OCI-LY3 (cell line): ENCODE measurements at regions not wholly inside any gene's neighbourhood (a gene's known extent, or its start where the extent isn't known, plus 50 kb on each side); places are given as distances from the start of the nearest gene placed in this dataset.

Experiments used
- H2AFZ ChIP-seq: fragments of 200-600, 300-600 bp; shearing (Covaris generic); 2 replicates; pipeline ENCODE4 v1.6.0; 2014; ENCODE audit warnings: antibody characterized with exemption, low read depth, low read length
- H3K27ac ChIP-seq: fragments of 200-600, 300-600 bp; sonication (generic); 2 replicates; pipeline ENCODE4 v1.5.1; 2014; ENCODE audit warnings: mild to moderate bottlenecking, low read length, moderate library complexity, mixed read lengths
- H3K27me3 ChIP-seq: fragments of 200-600, 300-600 bp; sonication (generic); 2 replicates; pipeline ENCODE4 v1.6.1; 2014; ENCODE audit warnings: low read depth, low read length, mixed read lengths
- H3K36me3 ChIP-seq: fragments of 200-600, 300-600 bp; sonication (generic); replicated peaks from 2 replicates; pipeline ENCODE3; 2014; ENCODE audit warnings: low read depth, low read length, mixed read lengths
- H3K4me1 ChIP-seq: fragments of 300-600, 200-600 bp; sonication (generic); 2 replicates; pipeline ENCODE4 v1.6.1; 2014; ENCODE audit warnings: low read length, mixed read lengths
- H3K4me2 ChIP-seq: fragments of 200-600, 300-600 bp; sonication (generic); 2 replicates; pipeline ENCODE4 v1.6.1; 2014; ENCODE audit warnings: low read length, mixed read lengths
- H3K4me3 ChIP-seq: fragments of 300-600, 200-600 bp; sonication (generic); 2 replicates; pipeline ENCODE4 v1.5.1; 2014; ENCODE audit warnings: antibody characterized with exemption, mild to moderate bottlenecking, low read length, moderate library complexity
- H3K79me2 ChIP-seq: fragments of 300-600, 200-600 bp; shearing (Covaris generic); 2 replicates; pipeline ENCODE4 v1.6.1; 2014; ENCODE audit warnings: mild to moderate bottlenecking, low read length, mixed read lengths
- H3K9ac ChIP-seq: fragments of 300-600, 200-600 bp; shearing (Covaris generic); 2 replicates; pipeline ENCODE4 v1.6.0; 2014; ENCODE audit warnings: mild to moderate bottlenecking, low read length, moderate library complexity
- H3K9me3 ChIP-seq: fragments of 200-600, 300-600 bp; shearing (Covaris generic); 2 replicates; pipeline ENCODE4 v1.6.1; 2014; ENCODE audit warnings: low read length, mixed read lengths; ENCODE audit not compliant: insufficient read depth
- H4K20me1 ChIP-seq: fragments of 200-600, 300-600 bp; sonication (generic); 2 replicates; pipeline ENCODE4 v1.6.1; 2016; ENCODE audit warnings: low read length, mixed read lengths; ENCODE audit not compliant: insufficient read depth
- CTCF ChIP-seq: fragments of 200-600, 300-600 bp; sonication (generic); IDR thresholded peaks from 2 replicates; pipeline ENCODE4 v1.5.1; 2014; ENCODE audit warnings: antibody characterized with exemption, low read length, low read depth
- EZH2phosphoT487 ChIP-seq: fragments of 200-600 bp; shearing (Covaris generic); IDR thresholded peaks from 2 replicates; pipeline ENCODE4 v1.6.1; 2018; ENCODE audit warnings: antibody characterized with exemption, mixed run types, low read depth

- no peak overlapping the region for H2AFZ ChIP-seq
- H3K4me1 ChIP-seq: no peaks in the 10 kb centered on the region; the same call in 1 of the 2 replicates
Observed at GRCh38 chr14:97385727-97386126, 588.5 kb downstream of the VRK1 start.

GRCh38 chr14:97387252-97387874, 590.2 kb downstream of the VRK1 start:
- Histone ChIP-seq H3K4me2 (no peak overlapping the region), H3K79me2 (no peaks in the 10 kb centered on the region), H4K20me1 (no peaks in the 10 kb centered on the region), H3K36me3 (no peaks in the 10 kb centered on the region), H3K9ac (no peak overlapping the region), H2AFZ (no peak overlapping the region), H3K27ac (no peak overlapping the region), H3K27me3 (peaks cover 3% of the 10 kb centered on the region; the same call in 1 of the 2 replicates), H3K4me1 (no peaks in the 10 kb centered on the region; the same call in 1 of the 2 replicates), H3K9me3 (no peaks in the 10 kb centered on the region), H3K4me3 (no peak overlapping the region)
- no peak for TF ChIP-seq EZH2phosphoT487
- TF ChIP-seq CTCF: no peak

More at GRCh38 chr14:97385727-97386126, 588.5 kb downstream of the VRK1 start:
- H3K4me3 ChIP-seq: no peak overlapping the region
- no peaks in the 10 kb centered on the region for H3K79me2 ChIP-seq
- H3K9ac ChIP-seq: no peak overlapping the region
- H3K9me3 ChIP-seq: no peaks in the 10 kb centered on the region
- H3K27me3 ChIP-seq: peaks cover 3% of the 10 kb centered on the region; the same call in 1 of the 2 replicates
- no peak overlapping the region for H3K4me2 ChIP-seq
- H4K20me1 ChIP-seq: no peaks in the 10 kb centered on the region
- TF ChIP-seq EZH2phosphoT487 (no peak), CTCF (no peak)
- H3K27ac ChIP-seq: no peak overlapping the region
- H3K36me3 ChIP-seq: no peaks in the 10 kb centered on the region

GRCh38 chr14:97388408-97388807, 591.2 kb downstream of the VRK1 start:
- TF ChIP-seq EZH2phosphoT487 (no peak), CTCF (no peak)
- H3K9me3 ChIP-seq: no peaks in the 10 kb centered on the region
- H3K27ac ChIP-seq: no peak overlapping the region
- no peaks in the 10 kb centered on the region for H4K20me1 ChIP-seq
- H3K9ac ChIP-seq: no peak overlapping the region
- no peaks in the 10 kb centered on the region; the same call in 1 of the 2 replicates for H3K4me1 ChIP-seq
- H2AFZ ChIP-seq: no peak overlapping the region
- no peak overlapping the region for H3K4me3 ChIP-seq
- H3K79me2 ChIP-seq: no peaks in the 10 kb centered on the region
- peaks cover 3% of the 10 kb centered on the region; the same call in 1 of the 2 replicates for H3K27me3 ChIP-seq
- H3K36me3 ChIP-seq: no peaks in the 10 kb centered on the region
- no peak overlapping the region for H3K4me2 ChIP-seq

GRCh38 chr14:97390096-97390724, 593.0 kb downstream of the VRK1 start:
- Histone ChIP-seq H3K4me2 (no peak overlapping the region), H3K4me3 (no peak overlapping the region), H3K4me1 (no peaks in the 10 kb centered on the region; the same call in 1 of the 2 replicates), H3K79me2 (no peaks in the 10 kb centered on the region), H3K9me3 (no peaks in the 10 kb centered on the region), H3K27me3 (peaks cover 3% of the 10 kb centered on the region; the same call in 1 of the 2 replicates), H3K9ac (no peak overlapping the region), H4K20me1 (no peaks in the 10 kb centered on the region), H2AFZ (no peak overlapping the region), H3K27ac (no peak overlapping the region), H3K36me3 (no peaks in the 10 kb centered on the region)
- TF ChIP-seq EZH2phosphoT487: no peak
- no peak for TF ChIP-seq CTCF
